Astrocyte of the spinal cord (primary cell): ENCODE measurements at regions not wholly inside any gene's neighbourhood (a gene's known extent, or its start where the extent isn't known, plus 50 kb on each side); places are given as distances from the start of the nearest gene placed in this dataset.

Experiments
- DNase-seq: peaks from one replicate; pipeline ENCODE4 v3.0.0; 2011; ENCODE audit warnings: low read depth, low spot score
- H3K4me3 ChIP-seq: 2 replicates; pipeline ENCODE4 v1.5.1; 2011; ENCODE audit warnings: low read depth, mild to moderate bottlenecking, low read length, moderate library complexity
- in situ Hi-C: cut with HindIII; loops from 2 replicates; pipeline ENCODE4 v1.10.0; 2017; ENCODE audit warnings: low sequenced_read_pairs
- TF ChIP-seq, protein P1 (sequence below): IDR thresholded peaks from 2 replicates; pipeline ENCODE4 v1.5.1; 2012; ENCODE audit warnings: low read depth, mild to moderate bottlenecking, low read length, inconsistent platforms

DNA sequence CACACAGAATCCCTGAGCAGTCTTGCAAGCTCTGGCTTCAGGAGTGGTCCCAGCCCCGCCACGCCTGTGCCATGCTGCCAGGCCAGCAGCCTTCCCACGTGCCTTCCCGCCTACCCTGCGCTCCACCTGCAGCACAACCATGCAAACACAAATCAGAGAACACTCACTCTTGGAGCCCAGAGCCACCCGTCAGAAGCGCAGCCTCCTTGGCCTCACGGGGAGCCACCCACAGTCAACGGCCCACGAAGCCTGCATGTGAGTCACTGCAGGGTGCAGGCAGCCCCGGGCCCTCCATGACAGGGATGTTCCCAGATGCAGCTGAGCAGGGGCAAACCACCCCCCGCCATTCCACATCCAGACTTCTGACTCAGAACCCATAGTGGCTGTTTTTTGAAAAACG lies 217.0 kb downstream of the DLL1 start:
- TF ChIP-seq, protein P1, sequence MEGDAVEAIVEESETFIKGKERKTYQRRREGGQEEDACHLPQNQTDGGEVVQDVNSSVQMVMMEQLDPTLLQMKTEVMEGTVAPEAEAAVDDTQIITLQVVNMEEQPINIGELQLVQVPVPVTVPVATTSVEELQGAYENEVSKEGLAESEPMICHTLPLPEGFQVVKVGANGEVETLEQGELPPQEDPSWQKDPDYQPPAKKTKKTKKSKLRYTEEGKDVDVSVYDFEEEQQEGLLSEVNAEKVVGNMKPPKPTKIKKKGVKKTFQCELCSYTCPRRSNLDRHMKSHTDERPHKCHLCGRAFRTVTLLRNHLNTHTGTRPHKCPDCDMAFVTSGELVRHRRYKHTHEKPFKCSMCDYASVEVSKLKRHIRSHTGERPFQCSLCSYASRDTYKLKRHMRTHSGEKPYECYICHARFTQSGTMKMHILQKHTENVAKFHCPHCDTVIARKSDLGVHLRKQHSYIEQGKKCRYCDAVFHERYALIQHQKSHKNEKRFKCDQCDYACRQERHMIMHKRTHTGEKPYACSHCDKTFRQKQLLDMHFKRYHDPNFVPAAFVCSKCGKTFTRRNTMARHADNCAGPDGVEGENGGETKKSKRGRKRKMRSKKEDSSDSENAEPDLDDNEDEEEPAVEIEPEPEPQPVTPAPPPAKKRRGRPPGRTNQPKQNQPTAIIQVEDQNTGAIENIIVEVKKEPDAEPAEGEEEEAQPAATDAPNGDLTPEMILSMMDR: no peak
- in situ Hi-C loops: no loop called here
- no peak for DNase-seq
- no peak overlapping the region for H3K4me3 ChIP-seq

DNA sequence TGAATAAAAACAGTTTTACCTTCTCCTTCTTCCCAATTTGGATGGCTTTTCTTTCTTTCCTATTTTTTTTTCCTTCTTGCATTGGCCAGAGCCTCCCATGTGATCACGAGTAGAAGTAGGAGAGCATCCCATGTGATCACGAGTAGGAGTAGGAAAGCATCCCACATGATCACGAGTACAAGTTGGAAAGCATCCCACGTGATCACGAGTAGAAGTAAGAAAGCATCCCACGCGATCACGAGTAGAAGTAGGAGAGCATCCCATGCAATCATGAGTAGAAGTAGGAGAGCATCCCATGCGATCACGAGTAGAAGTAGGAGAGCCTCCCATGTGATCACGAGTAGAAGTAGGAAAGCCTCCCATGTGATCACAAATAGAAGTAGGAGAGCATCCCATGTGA lies 218.6 kb downstream of the DLL1 start:
- H3K4me3 ChIP-seq: no peak overlapping the region
- in situ Hi-C loops: no loop called here
- no peak for DNase-seq
- TF ChIP-seq, protein P1: no peak

DNA sequence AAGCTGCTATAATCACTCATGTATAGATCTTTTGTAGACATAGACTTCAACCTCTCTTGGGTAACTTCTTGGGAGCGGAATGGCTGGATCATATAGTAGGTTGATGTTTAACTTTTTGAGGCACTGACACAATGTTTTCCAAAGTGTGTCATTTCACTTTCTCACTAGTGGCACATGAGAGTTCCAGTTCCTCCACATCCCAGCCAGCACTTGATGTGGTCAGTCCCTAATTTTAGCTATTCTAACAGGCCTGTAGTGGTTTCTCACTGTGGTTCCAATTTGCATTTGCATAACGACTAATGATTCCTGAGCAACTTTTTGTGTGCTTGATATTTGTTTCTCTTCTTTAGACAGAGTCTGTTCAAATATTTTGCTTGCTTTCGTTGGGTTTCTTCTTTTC lies 221.3 kb downstream of the DLL1 start:
- no peak for DNase-seq
- H3K4me3 ChIP-seq: no peak overlapping the region
- TF ChIP-seq, protein P1: no peak
- in situ Hi-C loops: no loop called here

DNA sequence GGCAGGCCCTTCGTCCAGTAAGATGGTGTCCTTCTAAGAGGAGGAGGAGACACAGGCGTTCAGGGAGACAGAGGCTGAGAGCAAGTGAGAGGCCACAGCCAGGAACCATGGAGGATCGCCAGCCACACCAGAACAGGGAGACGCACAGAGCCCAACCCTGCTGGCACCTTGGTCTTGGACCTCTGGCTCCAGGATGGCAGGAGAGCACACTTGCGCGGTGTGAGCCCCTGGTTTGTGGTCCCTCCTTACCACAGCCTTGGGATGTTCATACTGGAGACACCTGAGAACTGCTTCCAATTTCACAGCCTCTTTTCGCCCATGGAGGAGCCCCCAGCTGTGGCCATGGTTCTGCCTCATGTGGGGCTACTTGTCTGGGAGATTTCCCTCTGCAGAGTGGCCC lies 222.4 kb downstream of the DLL1 start:
- in situ Hi-C loops: no loop called here
- H3K4me3 ChIP-seq: no peak overlapping the region
- no peak for DNase-seq
- TF ChIP-seq, protein P1: no peak

DNA sequence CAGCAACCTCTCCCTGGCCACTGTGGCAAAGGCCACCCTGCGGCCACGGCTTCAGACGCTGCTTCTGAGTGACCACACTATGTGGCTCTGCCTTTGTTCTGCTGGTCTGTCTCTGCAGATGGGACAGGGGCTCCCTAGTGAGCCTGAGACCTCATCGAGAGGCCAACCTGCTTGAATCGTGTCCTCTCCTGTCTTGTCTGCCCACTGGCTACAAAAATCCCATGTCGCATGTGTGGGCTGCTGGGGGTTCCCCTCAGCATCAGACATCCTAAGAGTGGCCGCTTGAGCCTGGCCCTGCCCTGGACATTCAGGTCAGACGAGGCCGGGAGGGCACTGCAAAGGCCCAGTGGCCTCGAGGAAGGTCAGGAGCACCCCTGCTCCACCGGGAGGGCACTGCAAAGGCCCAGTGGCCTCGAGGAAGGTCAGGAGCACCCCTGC lies 222.9 kb downstream of the DLL1 start:
- in situ Hi-C loops: no loop called here
- H3K4me3 ChIP-seq: no peak overlapping the region
- TF ChIP-seq, protein P1: no peak
- no peak for DNase-seq

DNA sequence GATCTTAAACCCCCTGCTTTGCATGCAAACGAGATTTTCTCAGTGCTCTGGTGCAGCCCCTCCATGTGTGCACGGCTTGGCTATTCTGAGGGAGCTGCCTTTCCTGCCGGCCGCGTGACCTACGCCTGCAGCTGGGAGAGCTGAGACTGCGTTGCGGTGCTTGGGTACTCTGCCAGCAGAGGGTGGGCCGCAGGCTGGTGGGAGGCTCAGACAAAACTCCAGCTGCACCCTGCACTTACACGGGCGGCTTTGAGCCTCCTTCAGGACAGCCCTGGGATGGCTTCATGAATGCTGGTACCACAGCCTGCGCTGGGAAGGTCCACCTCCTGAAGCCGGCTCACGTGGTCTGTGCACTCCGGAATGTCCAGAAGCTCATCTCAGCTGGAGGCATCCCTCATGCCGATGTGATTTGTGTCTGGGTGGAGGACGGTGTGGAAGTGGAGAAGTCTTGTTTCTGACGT lies 223.7 kb downstream of the DLL1 start:
- TF ChIP-seq, protein P1: no peak
- no peak for DNase-seq
- H3K4me3 ChIP-seq: no peak overlapping the region
- in situ Hi-C loops: no loop called here

DNA sequence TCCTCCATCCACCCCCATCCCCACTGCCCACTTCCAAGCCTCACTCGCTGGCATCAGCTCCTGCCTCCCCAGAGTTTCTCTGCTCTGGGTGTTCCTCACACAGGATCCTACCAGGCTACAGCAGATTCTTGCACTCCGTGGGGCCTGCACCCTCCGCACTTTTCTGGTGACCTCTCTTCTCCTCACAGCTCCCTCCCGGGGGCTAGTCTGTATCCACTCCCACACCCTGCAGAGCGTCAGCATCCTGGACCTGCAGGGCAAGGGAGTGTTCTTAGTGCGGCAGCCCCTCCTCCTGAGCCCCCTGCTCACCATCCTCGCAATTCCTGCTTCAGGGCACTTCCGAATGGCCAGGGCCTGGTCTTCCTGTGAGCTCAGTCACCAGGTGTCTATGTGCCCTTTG lies 224.2 kb downstream of the DLL1 start:
- in situ Hi-C loops: no loop called here
- no peak for DNase-seq
- TF ChIP-seq, protein P1: no peak
- no peak overlapping the region for H3K4me3 ChIP-seq
